Lower leg skin (tissue), 3 donors: ENCODE measurements at regions not wholly inside any gene's neighbourhood (a gene's known extent, or its start where the extent isn't known, plus 50 kb on each side); places are given as distances from the start of the nearest gene placed in this dataset.

Source experiments
- POLR2A ChIP-seq, 2 donors: fragments of 450-650 bp; IDR thresholded peaks; one replicate each; pipeline ENCODE4 v1.6.1; 2016 to 2017; ENCODE audit warnings: antibody characterized with exemption in 2 of 2, mild to moderate bottlenecking in 1 of 2, moderate library complexity in 1 of 2
- TF ChIP-seq, protein P1 (sequence below), 3 donors: fragments of 450-650 bp; IDR thresholded peaks; one replicate each; pipeline ENCODE4 v1.5.1; 2016; ENCODE audit warnings: antibody characterized with exemption in 3 of 3, mild to moderate bottlenecking in 3 of 3, moderate library complexity in 2 of 3

DNA sequence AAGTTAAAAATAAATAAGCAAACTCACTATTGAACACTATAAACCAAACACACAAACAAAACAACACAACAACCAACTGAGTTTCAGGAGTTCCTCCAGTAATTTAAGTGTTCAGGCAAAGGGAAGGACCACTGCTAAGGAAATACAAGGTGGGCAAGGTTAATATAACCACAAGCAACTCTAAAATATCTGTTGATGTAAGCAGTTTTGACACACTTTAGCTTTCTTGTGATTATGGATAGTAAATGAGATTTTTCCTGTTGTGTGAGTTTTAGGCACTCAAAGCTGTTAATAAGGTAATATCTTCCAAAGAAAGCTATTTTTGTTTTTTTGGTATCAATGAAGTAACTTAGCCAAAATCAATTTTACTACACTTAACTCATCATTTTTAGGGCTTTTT is 839.1 kb upstream of the FOXG1 start:
- TF ChIP-seq POLR2A (IDR thresholded peaks at IDR 0.05): no peak
- TF ChIP-seq, protein P1, sequence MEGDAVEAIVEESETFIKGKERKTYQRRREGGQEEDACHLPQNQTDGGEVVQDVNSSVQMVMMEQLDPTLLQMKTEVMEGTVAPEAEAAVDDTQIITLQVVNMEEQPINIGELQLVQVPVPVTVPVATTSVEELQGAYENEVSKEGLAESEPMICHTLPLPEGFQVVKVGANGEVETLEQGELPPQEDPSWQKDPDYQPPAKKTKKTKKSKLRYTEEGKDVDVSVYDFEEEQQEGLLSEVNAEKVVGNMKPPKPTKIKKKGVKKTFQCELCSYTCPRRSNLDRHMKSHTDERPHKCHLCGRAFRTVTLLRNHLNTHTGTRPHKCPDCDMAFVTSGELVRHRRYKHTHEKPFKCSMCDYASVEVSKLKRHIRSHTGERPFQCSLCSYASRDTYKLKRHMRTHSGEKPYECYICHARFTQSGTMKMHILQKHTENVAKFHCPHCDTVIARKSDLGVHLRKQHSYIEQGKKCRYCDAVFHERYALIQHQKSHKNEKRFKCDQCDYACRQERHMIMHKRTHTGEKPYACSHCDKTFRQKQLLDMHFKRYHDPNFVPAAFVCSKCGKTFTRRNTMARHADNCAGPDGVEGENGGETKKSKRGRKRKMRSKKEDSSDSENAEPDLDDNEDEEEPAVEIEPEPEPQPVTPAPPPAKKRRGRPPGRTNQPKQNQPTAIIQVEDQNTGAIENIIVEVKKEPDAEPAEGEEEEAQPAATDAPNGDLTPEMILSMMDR (IDR thresholded peaks at IDR 0.05): no peak
